ENCODE measurements at regions not wholly inside any gene's neighbourhood (a gene's known extent, or its start where the extent isn't known, plus 50 kb on each side); places are given as distances from the start of the nearest gene placed in this dataset.

DNA sequence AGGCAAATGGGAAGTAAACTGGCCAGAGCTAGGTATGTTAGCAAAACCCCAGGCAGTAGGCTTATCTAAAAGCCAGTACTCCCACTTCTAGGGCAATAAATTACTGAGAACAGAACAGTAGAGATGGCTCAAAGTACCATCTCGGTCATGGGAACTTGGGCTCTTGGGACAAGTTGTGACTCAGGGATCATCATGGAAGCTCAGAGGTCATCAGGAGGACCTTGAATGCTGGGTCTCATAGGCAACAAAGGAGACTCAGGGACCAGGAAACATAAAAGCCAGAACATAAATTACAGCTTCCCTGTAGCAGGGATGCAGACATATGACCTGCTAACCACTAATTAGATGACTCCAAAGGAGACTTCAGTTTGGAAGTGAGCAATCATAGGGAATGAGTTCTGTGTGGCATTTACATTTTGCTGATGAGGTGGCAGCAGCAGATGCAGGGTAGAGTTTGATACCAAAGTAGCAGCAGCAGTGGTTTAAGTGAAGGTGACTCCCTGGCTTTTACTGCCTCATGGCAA is 97.6 kb upstream of the SCAF11 start:
- TF ChIP-seq, protein P1, sequence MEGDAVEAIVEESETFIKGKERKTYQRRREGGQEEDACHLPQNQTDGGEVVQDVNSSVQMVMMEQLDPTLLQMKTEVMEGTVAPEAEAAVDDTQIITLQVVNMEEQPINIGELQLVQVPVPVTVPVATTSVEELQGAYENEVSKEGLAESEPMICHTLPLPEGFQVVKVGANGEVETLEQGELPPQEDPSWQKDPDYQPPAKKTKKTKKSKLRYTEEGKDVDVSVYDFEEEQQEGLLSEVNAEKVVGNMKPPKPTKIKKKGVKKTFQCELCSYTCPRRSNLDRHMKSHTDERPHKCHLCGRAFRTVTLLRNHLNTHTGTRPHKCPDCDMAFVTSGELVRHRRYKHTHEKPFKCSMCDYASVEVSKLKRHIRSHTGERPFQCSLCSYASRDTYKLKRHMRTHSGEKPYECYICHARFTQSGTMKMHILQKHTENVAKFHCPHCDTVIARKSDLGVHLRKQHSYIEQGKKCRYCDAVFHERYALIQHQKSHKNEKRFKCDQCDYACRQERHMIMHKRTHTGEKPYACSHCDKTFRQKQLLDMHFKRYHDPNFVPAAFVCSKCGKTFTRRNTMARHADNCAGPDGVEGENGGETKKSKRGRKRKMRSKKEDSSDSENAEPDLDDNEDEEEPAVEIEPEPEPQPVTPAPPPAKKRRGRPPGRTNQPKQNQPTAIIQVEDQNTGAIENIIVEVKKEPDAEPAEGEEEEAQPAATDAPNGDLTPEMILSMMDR (IDR thresholded peaks at IDR 0.05; ENCODE audit: borderline replicate concordance, control extremely low read depth, extremely low read depth, insufficient read depth, missing control alignments): no peak
- in situ Hi-C loops (cut with MboI; ENCODE audit: low sequenced_read_pairs, unreplicated experiment): no loop called here

DNA sequence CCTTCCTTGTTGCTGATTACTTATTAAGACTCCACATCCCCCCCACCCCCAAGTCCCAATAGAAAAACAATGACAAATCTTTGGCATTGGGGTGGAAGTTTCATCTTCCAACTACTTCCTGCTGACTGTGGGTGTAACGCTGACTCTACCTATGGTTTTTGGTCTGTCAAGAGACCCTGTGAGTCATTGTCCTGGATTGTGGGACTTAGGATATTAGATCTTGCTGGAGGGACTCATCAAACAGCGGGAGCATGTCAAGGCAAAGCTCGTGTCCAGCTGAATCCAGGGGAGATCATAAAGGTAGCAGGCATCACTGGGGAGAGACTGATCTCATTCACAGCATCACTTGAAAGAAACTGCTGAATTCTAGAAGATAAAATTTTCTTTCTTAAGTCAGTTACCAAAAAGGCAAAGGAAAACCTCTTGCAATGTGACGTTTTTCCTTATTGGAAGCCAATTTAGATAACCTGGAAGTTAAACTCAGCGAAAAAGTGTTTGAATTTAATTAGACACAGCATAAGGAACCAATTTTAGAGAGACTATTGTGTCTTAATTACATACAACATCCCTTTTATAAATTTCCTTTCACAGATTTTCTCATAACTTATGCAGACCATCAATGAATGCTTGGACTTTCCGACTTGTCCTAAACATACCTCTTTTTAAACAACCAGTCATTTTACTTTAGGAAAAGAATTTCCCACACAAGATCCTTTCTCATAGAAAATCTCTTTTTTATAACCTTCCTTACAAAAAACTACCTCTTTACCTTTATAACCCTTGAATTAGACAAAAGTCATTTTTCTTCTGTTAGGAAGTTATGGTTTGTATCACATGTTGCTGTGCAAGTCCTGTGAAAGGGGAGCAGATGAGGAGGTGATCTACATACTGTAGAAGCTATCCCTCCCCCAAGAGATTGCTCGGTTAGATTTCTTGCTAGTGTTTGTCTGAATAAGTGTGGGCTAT is 94.6 kb upstream of the SCAF11 start:
- TF ChIP-seq, protein P1 (IDR thresholded peaks at IDR 0.05; ENCODE audit: borderline replicate concordance, control extremely low read depth, extremely low read depth, insufficient read depth, missing control alignments): no peak
- in situ Hi-C loops (cut with MboI; ENCODE audit: low sequenced_read_pairs, unreplicated experiment): no loop called here
- DNase-seq (ENCODE audit: low spot score): no peak

More for the DNA sequence above, 97.6 kb upstream of the SCAF11 start:
- no peak for DNase-seq (ENCODE audit: low spot score)

DNA sequence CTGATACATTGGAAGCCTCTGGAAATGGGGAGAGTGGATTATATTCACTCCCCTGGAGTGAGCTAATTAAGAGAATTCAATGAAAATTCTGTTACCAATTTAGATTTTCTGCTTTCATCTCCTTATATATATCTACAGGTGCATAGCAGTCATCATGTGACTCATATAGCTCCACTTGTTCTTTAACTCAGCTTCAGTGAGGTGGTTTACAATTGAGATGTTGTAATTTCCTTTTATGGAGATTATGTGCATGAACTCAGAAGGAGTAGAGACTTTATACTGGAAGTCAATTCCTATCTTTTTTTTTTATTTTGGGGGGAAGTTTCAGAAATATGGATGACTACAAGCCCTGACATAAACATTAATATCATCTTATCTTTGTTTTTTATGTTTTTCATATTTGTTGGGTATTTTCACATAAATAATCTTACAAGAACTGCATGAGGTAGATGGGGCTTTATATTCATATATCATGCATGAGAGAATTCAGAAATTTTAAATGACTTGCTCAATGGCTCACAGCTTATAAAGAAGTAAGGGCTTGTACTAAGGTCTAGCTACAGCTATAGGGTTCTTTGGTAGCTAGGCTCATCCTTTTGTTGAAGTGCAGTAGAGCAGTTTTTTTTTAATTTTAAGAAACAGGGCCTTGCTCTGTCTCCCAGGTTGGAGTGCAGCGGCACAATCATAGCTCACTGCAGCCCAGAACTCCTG is 92.3 kb upstream of the SCAF11 start:
- DNase-seq (ENCODE audit: low spot score): no peak
- in situ Hi-C loops (cut with MboI; ENCODE audit: low sequenced_read_pairs, unreplicated experiment): no loop called here
- TF ChIP-seq, protein P1 (IDR thresholded peaks at IDR 0.05; ENCODE audit: borderline replicate concordance, control extremely low read depth, extremely low read depth, insufficient read depth, missing control alignments): no peak

DNA sequence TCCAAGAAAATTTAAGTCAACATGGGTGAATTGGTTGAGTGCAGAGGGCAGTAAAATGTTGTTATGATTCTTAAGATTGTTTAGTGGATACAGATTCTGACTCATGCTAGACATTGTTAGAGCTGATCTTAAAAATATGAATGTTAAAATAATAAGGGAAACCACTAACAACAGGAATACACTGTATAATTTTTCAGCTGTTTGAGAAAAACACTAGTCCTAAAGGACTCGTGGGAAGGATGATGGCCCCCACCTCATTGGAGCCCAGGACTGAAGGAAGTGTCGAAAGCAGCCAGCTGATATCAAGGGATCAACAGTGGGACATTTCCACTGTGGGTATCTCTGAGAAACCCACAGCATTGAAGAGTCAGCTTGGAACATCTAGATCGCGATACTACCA is 82.9 kb upstream of the SCAF11 start:
- TF ChIP-seq, protein P1 (IDR thresholded peaks at IDR 0.05; ENCODE audit: borderline replicate concordance, control extremely low read depth, extremely low read depth, insufficient read depth, missing control alignments): no peak
- in situ Hi-C loops (cut with MboI; ENCODE audit: low sequenced_read_pairs, unreplicated experiment): no loop called here
- DNase-seq (ENCODE audit: low spot score): no peak

DNA sequence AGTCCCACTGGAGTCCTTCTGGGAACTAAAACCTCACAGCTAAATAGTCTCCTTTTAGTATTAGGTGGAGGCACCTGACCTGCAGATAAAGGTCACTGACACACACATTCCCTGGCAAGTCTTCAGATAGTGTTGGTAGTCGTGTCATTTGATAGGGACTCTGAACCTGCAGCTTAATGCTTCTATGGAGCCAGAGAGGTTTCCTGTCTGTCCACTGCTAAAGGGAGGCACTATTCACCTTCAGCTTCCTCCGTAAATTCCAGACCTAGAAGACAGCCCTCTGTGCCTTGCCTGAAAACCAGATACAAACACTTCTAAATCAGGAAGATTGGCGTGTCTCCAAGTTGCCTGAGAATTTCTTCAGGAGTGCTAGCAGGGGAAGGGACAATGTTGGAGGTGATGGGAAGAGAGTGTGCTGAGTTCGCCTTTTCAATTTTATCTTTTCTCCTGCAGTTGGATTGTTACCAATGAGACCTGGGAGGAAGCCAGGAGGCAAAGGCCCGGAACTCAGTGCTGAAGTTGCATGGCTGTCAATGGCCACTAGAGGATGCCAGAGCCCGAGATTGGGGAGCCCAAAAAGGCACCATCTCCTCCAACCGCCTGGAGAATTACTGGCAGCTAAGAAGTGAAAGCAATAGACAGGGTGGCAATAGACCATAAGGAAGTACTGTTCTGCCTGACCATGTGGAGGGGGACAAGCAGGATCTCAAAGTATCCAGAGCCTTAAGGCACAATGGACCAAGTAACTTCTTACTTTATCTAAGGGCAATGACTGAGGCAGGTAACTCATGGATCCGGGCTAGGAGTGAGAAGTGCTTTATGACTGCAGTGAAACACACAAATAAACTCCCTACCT is 81.6 kb upstream of the SCAF11 start:
- DNase-seq (ENCODE audit: low spot score): peak; percentile 55
- in situ Hi-C loops (cut with MboI; ENCODE audit: low sequenced_read_pairs, unreplicated experiment): no loop called here
- TF ChIP-seq, protein P1 (IDR thresholded peaks at IDR 0.05; ENCODE audit: borderline replicate concordance, control extremely low read depth, extremely low read depth, insufficient read depth, missing control alignments): peak; percentile 90

DNA sequence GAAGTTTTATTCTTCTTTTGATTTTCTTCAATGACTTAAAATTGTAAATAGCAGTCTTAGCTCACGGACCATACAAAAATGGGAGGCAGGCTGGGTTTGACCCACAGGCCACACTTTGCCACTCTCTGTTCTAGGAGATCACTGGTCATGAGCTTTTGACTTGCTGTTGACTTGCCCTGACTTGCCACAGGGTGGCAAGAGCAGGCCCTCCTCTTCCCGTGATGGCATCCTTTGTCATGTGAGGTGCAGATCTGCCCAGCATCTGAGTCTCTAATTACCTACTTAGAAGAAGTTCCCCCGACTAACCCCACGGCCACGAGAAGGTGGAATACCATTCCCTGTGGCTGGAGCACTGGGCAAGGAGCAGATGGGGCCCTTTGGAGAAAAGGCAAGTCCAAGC is 81.0 kb upstream of the SCAF11 start:
- TF ChIP-seq, protein P1 (IDR thresholded peaks at IDR 0.05; ENCODE audit: borderline replicate concordance, control extremely low read depth, extremely low read depth, insufficient read depth, missing control alignments): no peak
- DNase-seq (ENCODE audit: low spot score): no peak
- in situ Hi-C loops (cut with MboI; ENCODE audit: low sequenced_read_pairs, unreplicated experiment): no loop called here

All from GM13976 (cell line).